ENCODE measurements at regions not wholly inside any gene's neighbourhood (a gene's known extent, or its start where the extent isn't known, plus 50 kb on each side); places are given as distances from the start of the nearest gene placed in this dataset.
A peak's percentile ranks its signal among the peaks of the same experiment; 100 is the strongest.

- no peaks in the 10 kb centered on the region for H3K9me3 ChIP-seq
- H3K4me3 ChIP-seq = no peak overlapping the region
- H3K36me3 ChIP-seq = no peaks in the 10 kb centered on the region
- TF ChIP-seq, protein P1, sequence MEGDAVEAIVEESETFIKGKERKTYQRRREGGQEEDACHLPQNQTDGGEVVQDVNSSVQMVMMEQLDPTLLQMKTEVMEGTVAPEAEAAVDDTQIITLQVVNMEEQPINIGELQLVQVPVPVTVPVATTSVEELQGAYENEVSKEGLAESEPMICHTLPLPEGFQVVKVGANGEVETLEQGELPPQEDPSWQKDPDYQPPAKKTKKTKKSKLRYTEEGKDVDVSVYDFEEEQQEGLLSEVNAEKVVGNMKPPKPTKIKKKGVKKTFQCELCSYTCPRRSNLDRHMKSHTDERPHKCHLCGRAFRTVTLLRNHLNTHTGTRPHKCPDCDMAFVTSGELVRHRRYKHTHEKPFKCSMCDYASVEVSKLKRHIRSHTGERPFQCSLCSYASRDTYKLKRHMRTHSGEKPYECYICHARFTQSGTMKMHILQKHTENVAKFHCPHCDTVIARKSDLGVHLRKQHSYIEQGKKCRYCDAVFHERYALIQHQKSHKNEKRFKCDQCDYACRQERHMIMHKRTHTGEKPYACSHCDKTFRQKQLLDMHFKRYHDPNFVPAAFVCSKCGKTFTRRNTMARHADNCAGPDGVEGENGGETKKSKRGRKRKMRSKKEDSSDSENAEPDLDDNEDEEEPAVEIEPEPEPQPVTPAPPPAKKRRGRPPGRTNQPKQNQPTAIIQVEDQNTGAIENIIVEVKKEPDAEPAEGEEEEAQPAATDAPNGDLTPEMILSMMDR (IDR thresholded peaks at IDR 0.05) = no peak
- no peak for TF ChIP-seq POLR2A (IDR thresholded peaks at IDR 0.05)
- H3K27ac ChIP-seq = no peak overlapping the region
- no peak for DNase-seq
- no peaks in the 10 kb centered on the region for H3K27me3 ChIP-seq
- no peaks in the 10 kb centered on the region for H3K4me1 ChIP-seq
Observed at GRCh38 chr12:5176036-5176435, 132.4 kb downstream of the KCNA5 start.

DNA sequence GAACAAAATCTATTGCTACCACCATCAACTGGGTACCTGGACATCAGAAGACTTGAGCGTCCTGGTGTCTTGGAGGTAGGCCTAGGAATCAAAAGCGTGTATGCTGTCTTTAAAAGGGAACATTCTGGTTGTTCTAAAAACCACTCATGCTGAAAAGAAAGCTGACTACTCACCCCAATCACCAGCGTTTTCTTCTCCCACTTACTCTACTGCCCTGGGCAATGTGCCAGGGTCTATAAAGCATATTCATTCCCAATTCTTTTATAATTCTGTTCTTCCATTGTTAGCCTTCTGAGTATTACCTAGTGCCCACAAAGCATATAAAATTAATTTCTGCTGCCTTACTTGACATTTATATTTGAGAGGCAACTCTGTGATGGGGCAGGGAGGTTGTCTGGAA, 133.4 kb downstream of the KCNA5 start:
- no peak for TF ChIP-seq POLR2A (IDR thresholded peaks at IDR 0.05)
- TF ChIP-seq, protein P1 (IDR thresholded peaks at IDR 0.05) = no peak
- no peaks in the 10 kb centered on the region for H3K9me3 ChIP-seq
- H3K27ac ChIP-seq = no peak overlapping the region
- no peaks in the 10 kb centered on the region for H3K27me3 ChIP-seq
- no peak for DNase-seq
- H3K4me1 ChIP-seq = no peaks in the 10 kb centered on the region
- no peak overlapping the region for H3K4me3 ChIP-seq
- no peaks in the 10 kb centered on the region for H3K36me3 ChIP-seq

- DNase-seq = peak in 1 of 3 donors; percentile 81
- Histone ChIP-seq H3K9me3 (no peaks in the 10 kb centered on the region), H3K27me3 (no peaks in the 10 kb centered on the region), H3K4me1 (no peaks in the 10 kb centered on the region), H3K4me3 (no peak overlapping the region), H3K36me3 (no peaks in the 10 kb centered on the region), H3K27ac (no peak overlapping the region)
- no peak for TF ChIP-seq POLR2A (IDR thresholded peaks at IDR 0.05)
- TF ChIP-seq, protein P1 (IDR thresholded peaks at IDR 0.05) = no peak
Observed at GRCh38 chr12:5177731-5178130, 134.1 kb downstream of the KCNA5 start.

DNA sequence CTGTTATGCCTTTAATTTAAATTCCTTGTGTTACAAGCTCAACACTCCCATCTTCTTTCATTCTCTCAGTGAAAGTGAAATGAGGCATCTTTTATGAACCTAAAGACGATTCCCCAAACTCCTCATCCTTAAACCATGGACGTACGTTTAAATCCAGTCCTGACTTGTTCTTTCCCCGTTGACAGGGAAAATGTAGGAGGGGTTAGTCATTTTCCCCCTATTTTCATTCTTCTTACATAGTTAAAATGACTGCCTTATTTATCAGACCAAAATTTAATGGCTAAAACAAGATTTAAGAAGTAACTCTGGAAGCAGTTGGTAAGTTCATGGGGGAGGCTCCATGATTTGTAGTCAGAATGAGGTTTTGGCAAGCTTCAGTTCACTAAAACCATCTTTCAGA, 134.9 kb downstream of the KCNA5 start:
- H3K4me3 ChIP-seq = no peak overlapping the region
- no peaks in the 10 kb centered on the region for H3K4me1 ChIP-seq
- no peak overlapping the region for H3K27ac ChIP-seq
- no peak for DNase-seq
- H3K9me3 ChIP-seq = no peaks in the 10 kb centered on the region
- TF ChIP-seq, protein P1 (IDR thresholded peaks at IDR 0.05) = no peak
- no peaks in the 10 kb centered on the region for H3K27me3 ChIP-seq
- H3K36me3 ChIP-seq = no peaks in the 10 kb centered on the region

GRCh38 chr12:5180496-5180895, 136.8 kb downstream of the KCNA5 start:
- no peaks in the 10 kb centered on the region for H3K9me3 ChIP-seq
- no peak overlapping the region for H3K4me3 ChIP-seq
- H3K27ac ChIP-seq = no peak overlapping the region
- TF ChIP-seq, protein P1 (IDR thresholded peaks at IDR 0.05) = no peak
- no peak for TF ChIP-seq POLR2A (IDR thresholded peaks at IDR 0.05)
- DNase-seq = no peak
- no peaks in the 10 kb centered on the region for H3K36me3 ChIP-seq
- H3K4me1 ChIP-seq = no peaks in the 10 kb centered on the region
- no peaks in the 10 kb centered on the region for H3K27me3 ChIP-seq

DNA sequence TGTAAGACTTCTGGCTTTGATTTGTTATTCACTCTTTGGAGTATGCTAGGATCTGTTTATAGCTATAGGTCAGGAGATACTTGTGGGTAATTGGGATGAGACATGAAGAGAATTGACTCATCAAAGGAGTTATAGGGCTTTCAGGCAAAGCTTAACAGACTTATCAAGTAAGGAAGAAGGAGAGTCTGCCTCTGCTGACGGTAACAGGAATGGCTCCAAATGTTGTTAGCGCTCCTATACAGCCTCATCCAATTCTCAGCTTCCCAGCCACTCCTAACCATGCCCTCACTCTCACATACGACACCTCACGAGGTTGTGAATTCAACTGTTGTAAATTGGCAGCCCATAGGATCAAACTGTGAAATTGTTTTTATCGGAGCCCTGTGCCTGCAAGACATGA, 140.5 kb downstream of the KCNA5 start:
- no peak for DNase-seq
- Histone ChIP-seq H3K27ac (no peak overlapping the region), H3K4me1 (no peaks in the 10 kb centered on the region), H3K27me3 (no peaks in the 10 kb centered on the region), H3K36me3 (no peaks in the 10 kb centered on the region), H3K9me3 (no peaks in the 10 kb centered on the region), H3K4me3 (no peak overlapping the region)
- TF ChIP-seq POLR2A (IDR thresholded peaks at IDR 0.05) = no peak
- TF ChIP-seq, protein P1 (IDR thresholded peaks at IDR 0.05) = no peak

Data from Peyer's patch (tissue), 4 donors.